ENCODE measurements at regions not wholly inside any gene's neighbourhood (a gene's known extent, or its start where the extent isn't known, plus 50 kb on each side); places are given as distances from the start of the nearest gene placed in this dataset.
A peak's percentile ranks its signal among the peaks of the same experiment; 100 is the strongest.

- ChIA-PET CTCF (no interaction called here), POLR2A (no interaction called here)
- no peak for TF ChIP-seq FOXM1 (IDR thresholded peaks at IDR 0.05; ENCODE audit: borderline replicate concordance)
- TF ChIP-seq, protein P1, sequence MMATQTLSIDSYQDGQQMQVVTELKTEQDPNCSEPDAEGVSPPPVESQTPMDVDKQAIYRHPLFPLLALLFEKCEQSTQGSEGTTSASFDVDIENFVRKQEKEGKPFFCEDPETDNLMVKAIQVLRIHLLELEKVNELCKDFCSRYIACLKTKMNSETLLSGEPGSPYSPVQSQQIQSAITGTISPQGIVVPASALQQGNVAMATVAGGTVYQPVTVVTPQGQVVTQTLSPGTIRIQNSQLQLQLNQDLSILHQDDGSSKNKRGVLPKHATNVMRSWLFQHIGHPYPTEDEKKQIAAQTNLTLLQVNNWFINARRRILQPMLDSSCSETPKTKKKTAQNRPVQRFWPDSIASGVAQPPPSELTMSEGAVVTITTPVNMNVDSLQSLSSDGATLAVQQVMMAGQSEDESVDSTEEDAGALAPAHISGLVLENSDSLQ (IDR thresholded peaks at IDR 0.05), result no peak
- no peak for TF ChIP-seq ELF4 (IDR thresholded peaks at IDR 0.05)
- no peak for TF ChIP-seq L3MBTL2 (conservative IDR thresholded peaks at IDR 0.05)
- no peak for TF ChIP-seq BHLHE40 (IDR thresholded peaks at IDR 0.05; ENCODE audit: borderline replicate concordance)
- no peak for TF ChIP-seq NFRKB (IDR thresholded peaks at IDR 0.05)
- no peak for TF ChIP-seq ZNF384 (IDR thresholded peaks at IDR 0.05)
- TF ChIP-seq ARNT (IDR thresholded peaks at IDR 0.05), result no peak
- TF ChIP-seq TARDBP (IDR thresholded peaks at IDR 0.05), result no peak
- TF ChIP-seq HDGF (IDR thresholded peaks at IDR 0.05; ENCODE audit: borderline replicate concordance), result no peak
- no peak for TF ChIP-seq LEF1 (IDR thresholded peaks at IDR 0.05; ENCODE audit: borderline replicate concordance)
- TF ChIP-seq CTBP1 (IDR thresholded peaks at IDR 0.05; ENCODE audit: borderline replicate concordance), result no peak
- no peak for TF ChIP-seq SP1 (IDR thresholded peaks at IDR 0.05)
- TF ChIP-seq SUZ12 (IDR thresholded peaks at IDR 0.05), result no peak
- no peak for TF ChIP-seq FOXK2 (IDR thresholded peaks at IDR 0.05)
- no peak for TF ChIP-seq FOXA1 (IDR thresholded peaks at IDR 0.05)
- DNase-seq (ENCODE audit: extremely low spot score), result no peak
Measured at GRCh38 chr18:8977701-8978100, 124.8 kb upstream of the NDUFV2 start.

GRCh38 chr18:8978394-8978793 is 124.1 kb upstream of the NDUFV2 start:
- CTCF ChIA-PET, result no interaction called here
- POLR2A ChIA-PET, result no interaction called here
- no peak for TF ChIP-seq BHLHE40 (IDR thresholded peaks at IDR 0.05; ENCODE audit: borderline replicate concordance)
- TF ChIP-seq ZNF384 (IDR thresholded peaks at IDR 0.05), result no peak
- TF ChIP-seq LEF1 (IDR thresholded peaks at IDR 0.05; ENCODE audit: borderline replicate concordance), result no peak
- TF ChIP-seq L3MBTL2 (conservative IDR thresholded peaks at IDR 0.05), result no peak
- TF ChIP-seq, protein P1 (IDR thresholded peaks at IDR 0.05), result no peak
- TF ChIP-seq FOXA1 (IDR thresholded peaks at IDR 0.05), result no peak
- no peak for TF ChIP-seq HDGF (IDR thresholded peaks at IDR 0.05; ENCODE audit: borderline replicate concordance)
- TF ChIP-seq TARDBP (IDR thresholded peaks at IDR 0.05), result no peak
- no peak for TF ChIP-seq FOXK2 (IDR thresholded peaks at IDR 0.05)
- TF ChIP-seq NFRKB (IDR thresholded peaks at IDR 0.05), result no peak
- no peak for TF ChIP-seq CTBP1 (IDR thresholded peaks at IDR 0.05; ENCODE audit: borderline replicate concordance)
- no peak for DNase-seq (ENCODE audit: extremely low spot score)

DNA sequence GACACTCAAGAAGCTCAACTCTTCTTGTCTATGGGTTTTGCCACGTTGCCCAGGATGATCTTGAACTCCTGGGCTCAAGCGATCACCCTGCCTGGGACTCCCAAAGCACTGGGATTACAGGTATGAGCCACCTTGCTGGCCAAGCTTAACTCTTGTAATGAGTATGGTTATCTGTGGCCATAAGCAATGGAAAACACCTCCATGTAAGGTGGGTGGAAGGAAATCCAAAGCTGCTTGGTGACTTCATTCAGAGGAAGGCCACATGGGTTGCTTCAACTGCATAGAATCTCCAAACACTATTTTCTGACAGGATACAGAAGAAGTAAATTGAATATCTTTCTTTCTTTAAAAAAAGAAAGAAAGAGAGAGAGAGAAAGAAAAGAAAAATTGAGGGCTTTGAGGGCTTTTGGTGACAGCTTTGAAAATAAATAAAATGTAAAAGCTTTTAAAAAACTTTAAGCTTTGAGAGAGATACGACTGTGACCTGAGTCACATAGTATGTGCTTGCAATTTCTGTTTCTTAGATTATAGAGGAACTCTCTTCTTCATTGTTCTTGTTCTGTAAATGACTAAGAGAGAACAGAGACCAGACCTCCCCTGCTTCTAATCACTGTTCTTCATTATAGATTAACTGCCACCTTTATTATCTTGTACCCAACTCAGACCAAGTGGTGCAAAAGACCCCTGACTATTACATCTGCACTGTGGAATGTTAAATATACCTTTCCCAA is 123.1 kb upstream of the NDUFV2 start:
- no peak for TF ChIP-seq BHLHE40 (IDR thresholded peaks at IDR 0.05; ENCODE audit: borderline replicate concordance)
- TF ChIP-seq CTBP1 (IDR thresholded peaks at IDR 0.05; ENCODE audit: borderline replicate concordance), result no peak
- TF ChIP-seq ELF4 (IDR thresholded peaks at IDR 0.05), result no peak
- no peak for TF ChIP-seq ZNF384 (IDR thresholded peaks at IDR 0.05)
- no peak for TF ChIP-seq NFRKB (IDR thresholded peaks at IDR 0.05)
- ChIA-PET POLR2A (no interaction called here), CTCF (no interaction called here)
- no peak for DNase-seq (ENCODE audit: extremely low spot score)

DNA sequence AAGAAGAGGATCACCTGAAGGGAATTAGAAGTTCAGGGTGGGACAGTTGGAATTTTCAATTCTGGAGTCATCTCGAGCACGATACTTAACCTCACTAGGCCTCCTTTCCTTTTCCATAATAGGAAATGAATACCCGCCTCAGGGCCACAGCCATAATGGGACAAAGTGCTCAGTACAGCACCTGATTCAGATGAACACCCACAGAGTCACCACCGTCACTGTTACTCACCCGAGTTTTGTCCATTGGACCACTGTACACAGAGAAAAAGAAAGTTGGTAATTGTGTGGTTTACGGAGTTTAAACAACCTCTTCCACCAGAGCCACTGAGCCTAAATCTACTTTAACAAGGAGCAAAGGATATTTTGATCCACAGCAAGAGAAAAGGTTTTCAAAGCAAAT is 122.0 kb upstream of the NDUFV2 start:
- TF ChIP-seq ELF4 (IDR thresholded peaks at IDR 0.05) (no peak), FOXM1 (IDR thresholded peaks at IDR 0.05; ENCODE audit: borderline replicate concordance) (no peak)
- CTCF ChIA-PET, result no interaction called here
- DNase-seq (ENCODE audit: extremely low spot score), result no peak
- POLR2A ChIA-PET, result no interaction called here

DNA sequence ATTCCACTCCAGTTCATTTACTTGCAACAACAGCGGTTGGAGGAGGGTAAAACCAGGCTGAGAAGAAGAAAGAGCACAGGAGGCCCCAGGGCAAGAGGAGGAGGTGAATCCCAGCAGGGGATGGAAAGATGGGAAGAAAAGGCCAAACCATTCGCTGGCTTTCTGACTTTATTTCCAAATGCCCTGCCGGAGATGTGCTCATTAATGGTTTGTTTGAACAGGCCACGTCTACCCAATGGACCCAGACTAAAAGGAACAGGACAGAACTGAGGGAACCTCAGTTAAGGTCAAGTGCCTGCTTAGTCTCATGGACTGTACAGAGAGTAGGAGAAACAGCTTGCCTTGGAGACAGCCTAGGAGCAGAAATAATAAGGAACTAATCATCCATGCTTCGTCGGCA is 121.6 kb upstream of the NDUFV2 start:
- ChIA-PET CTCF (no interaction called here), POLR2A (no interaction called here)
- no peak for TF ChIP-seq ZNF384 (IDR thresholded peaks at IDR 0.05)
- TF ChIP-seq BHLHE40 (IDR thresholded peaks at IDR 0.05; ENCODE audit: borderline replicate concordance), result no peak
- TF ChIP-seq CTBP1 (IDR thresholded peaks at IDR 0.05; ENCODE audit: borderline replicate concordance), result no peak
- no peak for TF ChIP-seq SUZ12 (IDR thresholded peaks at IDR 0.05)
- no peak for TF ChIP-seq FOXM1 (IDR thresholded peaks at IDR 0.05; ENCODE audit: borderline replicate concordance)
- no peak for TF ChIP-seq ELF4 (IDR thresholded peaks at IDR 0.05)
- TF ChIP-seq SP1 (IDR thresholded peaks at IDR 0.05), result no peak
- TF ChIP-seq LEF1 (IDR thresholded peaks at IDR 0.05; ENCODE audit: borderline replicate concordance), result no peak
- TF ChIP-seq, protein P1 (IDR thresholded peaks at IDR 0.05), result no peak
- TF ChIP-seq L3MBTL2 (conservative IDR thresholded peaks at IDR 0.05), result no peak
- TF ChIP-seq HDGF (IDR thresholded peaks at IDR 0.05; ENCODE audit: borderline replicate concordance), result no peak
- TF ChIP-seq TARDBP (IDR thresholded peaks at IDR 0.05), result no peak
- TF ChIP-seq NFRKB (IDR thresholded peaks at IDR 0.05), result no peak
- no peak for TF ChIP-seq FOXA1 (IDR thresholded peaks at IDR 0.05)
- TF ChIP-seq FOXK2 (IDR thresholded peaks at IDR 0.05), result no peak
- no peak for TF ChIP-seq ARNT (IDR thresholded peaks at IDR 0.05)
- DNase-seq (ENCODE audit: extremely low spot score), result no peak

- ChIA-PET POLR2A (no interaction called here), CTCF (interaction anchor here (0.7 to 1.4 kb wide), 5 partner anchors 267 to 662 kb away, joined by 3 to 5 read pairs (median 4); no protein-coding TSS in a partner anchor)
- no peak for TF ChIP-seq CTBP1 (IDR thresholded peaks at IDR 0.05; ENCODE audit: borderline replicate concordance)
- TF ChIP-seq, protein P1 (IDR thresholded peaks at IDR 0.05), result peak; percentile 54
- peak; percentile 17 for DNase-seq (ENCODE audit: extremely low spot score)
Measured at GRCh38 chr18:8982416-8983183, 119.9 kb upstream of the NDUFV2 start.
